Suprapubic skin (tissue), 3 donors: ENCODE measurements at regions not wholly inside any gene's neighbourhood (a gene's known extent, or its start where the extent isn't known, plus 50 kb on each side); places are given as distances from the start of the nearest gene placed in this dataset.
"Not testable (repeated sequence)": the region's sequence is repeated elsewhere in the genome, so short reads cannot be mapped to it uniquely, and the experiment has no call there.

ENCODE experiments used
- EP300 ChIP-seq: sonication (generic); formaldehyde crosslinking; IDR thresholded peaks from one replicate; pipeline ENCODE4 v1.6.1; 2017; ENCODE audit warnings: antibody characterized with exemption
- POLR2A ChIP-seq, 2 donors: fragments of 450-650 bp; IDR thresholded peaks; one replicate each; pipeline ENCODE4 v1.6.1; 2017; ENCODE audit warnings: antibody characterized with exemption in 2 of 2, mild to moderate bottlenecking in 2 of 2, moderate library complexity in 2 of 2
- TF ChIP-seq, protein P1 (sequence below), 2 donors: fragments of 200-600 bp in 1 of 2; fragments of 450-650 bp in 1 of 2; sonication (generic) in 1 of 2; IDR thresholded peaks; one replicate each; pipeline ENCODE4 v1.5.1; 2016 to 2019; ENCODE audit warnings: antibody characterized with exemption in 2 of 2, mild to moderate bottlenecking in 1 of 2, moderate library complexity in 1 of 2

DNA sequence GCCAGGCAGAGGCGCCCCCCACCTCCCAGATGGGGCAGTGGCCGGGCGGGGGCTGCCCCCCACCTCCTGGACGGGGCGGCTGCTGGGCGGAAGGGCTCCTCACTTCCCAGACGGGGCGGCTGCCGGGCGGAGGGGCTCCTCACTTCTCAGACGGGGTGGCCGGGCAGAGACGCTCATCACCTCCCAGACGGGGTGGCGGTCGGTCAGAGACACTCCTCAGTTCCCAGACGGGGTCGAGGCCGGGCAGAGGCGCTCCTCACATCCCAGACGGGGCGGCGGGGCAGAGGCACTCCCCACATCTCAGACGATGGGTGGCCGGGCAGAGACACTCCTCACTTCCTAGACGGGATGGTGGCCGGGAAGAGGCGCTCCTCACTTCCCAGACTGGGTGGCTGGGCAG is 79.9 kb upstream of the OR9Q1 start:
- TF ChIP-seq, protein P1, sequence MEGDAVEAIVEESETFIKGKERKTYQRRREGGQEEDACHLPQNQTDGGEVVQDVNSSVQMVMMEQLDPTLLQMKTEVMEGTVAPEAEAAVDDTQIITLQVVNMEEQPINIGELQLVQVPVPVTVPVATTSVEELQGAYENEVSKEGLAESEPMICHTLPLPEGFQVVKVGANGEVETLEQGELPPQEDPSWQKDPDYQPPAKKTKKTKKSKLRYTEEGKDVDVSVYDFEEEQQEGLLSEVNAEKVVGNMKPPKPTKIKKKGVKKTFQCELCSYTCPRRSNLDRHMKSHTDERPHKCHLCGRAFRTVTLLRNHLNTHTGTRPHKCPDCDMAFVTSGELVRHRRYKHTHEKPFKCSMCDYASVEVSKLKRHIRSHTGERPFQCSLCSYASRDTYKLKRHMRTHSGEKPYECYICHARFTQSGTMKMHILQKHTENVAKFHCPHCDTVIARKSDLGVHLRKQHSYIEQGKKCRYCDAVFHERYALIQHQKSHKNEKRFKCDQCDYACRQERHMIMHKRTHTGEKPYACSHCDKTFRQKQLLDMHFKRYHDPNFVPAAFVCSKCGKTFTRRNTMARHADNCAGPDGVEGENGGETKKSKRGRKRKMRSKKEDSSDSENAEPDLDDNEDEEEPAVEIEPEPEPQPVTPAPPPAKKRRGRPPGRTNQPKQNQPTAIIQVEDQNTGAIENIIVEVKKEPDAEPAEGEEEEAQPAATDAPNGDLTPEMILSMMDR (IDR thresholded peaks at IDR 0.05): not testable (repeated sequence)
- not testable (repeated sequence) for TF ChIP-seq EP300; POLR2A (IDR thresholded peaks at IDR 0.05)
